GM19043 (cell line): ENCODE measurements at regions not wholly inside any gene's neighbourhood (a gene's known extent, or its start where the extent isn't known, plus 50 kb on each side); places are given as distances from the start of the nearest gene placed in this dataset.

ENCODE experiments used
- ATAC-seq: cut with Tn5 transposase; IDR thresholded peaks from one replicate; pipeline ENCODE4 v1.9.1; 2021; ENCODE audit warnings: low read depth; ENCODE audit not compliant: unreplicated experiment

DNA sequence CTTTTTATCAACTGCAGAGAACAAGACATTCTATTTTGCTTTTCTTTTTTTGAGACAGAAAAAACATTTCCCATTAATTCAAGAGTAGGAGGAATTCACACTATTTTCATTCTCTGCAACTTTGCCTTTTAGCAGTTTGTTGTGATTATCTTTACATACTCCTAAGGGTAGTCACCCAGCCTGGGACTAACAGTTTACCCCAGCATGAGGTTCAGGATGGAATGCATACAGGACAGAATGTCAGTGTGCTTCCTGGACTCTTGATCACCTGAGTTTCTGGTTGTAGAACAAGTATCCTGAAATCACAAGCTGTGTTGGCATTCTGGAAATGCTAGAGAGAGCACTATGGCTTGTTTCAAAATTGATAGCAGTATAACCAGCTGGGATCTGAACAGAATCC is 368.1 kb downstream of the KIF4B start:
- no peak for ATAC-seq

DNA sequence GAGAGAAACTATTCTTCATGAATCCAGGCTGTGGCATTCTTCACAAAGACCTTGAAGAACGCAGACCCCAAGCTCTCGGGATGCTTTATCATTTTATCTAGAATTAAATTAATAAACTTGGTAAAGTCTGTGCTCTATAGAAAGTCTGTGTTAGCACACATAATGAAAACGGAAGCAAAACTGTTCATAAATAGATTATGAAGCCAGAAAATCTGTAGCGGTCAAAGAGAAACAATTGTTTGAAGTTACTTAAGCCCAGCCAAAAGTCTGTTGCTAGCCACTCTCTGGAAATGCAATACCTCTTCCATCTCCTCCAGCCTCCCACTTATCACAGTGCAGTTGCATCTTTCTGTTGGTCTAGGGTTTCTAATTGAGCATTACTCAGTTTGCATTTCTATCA is 375.9 kb downstream of the KIF4B start:
- no peak for ATAC-seq

DNA sequence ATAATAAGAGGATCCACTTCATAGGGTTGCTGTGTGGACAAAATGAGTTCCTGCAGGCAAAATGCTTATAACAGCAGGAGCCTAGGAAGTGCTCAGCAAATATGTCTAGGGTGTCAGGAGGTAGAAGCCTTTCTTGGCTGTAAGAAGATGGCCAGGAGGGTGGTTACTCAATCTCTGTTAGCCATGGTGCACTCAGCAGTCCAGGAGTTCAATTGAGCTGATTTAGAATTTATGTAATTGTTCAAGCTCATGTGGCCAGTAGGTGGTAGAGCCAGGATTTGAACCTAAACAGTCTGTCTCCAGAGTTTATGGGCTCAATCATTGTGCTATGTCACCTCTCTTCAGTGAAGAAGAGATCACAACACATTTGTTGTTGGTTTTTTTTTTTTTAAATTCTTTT is 381.2 kb downstream of the KIF4B start:
- no peak for ATAC-seq

DNA sequence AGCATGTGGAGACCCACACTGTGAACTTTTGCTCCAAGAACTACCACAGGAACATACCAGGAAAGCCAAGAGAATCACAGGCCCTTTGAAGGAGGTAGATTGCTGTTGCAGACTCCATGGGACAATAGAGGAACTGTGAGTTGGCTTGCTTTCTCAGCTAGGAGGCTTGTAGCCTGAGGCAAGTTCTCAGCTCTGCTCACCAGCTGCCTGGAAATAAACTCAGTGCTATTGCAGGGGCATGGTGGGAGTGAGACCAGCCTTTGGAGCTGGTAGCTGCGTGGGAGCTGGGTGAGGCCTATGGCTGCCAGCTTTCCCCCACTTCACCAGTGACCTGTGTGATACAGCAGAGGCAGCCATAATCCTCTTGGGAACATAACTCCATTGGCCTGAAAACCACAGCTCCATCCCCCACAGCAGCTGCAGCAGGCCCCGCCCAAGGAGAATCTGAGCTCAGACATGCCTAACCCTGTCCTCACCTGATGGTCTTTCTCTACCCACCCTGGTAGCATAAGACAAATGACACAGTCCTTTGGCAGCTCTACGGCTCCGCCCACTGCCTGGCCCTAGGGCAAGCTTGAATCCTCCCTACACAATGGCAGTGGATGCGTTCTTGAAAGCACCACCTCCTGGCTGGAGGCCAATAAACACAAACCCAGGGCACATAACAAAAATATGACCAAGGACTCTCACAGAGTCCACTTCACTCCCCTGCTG is 389.5 kb downstream of the KIF4B start:
- ATAC-seq: no peak

DNA sequence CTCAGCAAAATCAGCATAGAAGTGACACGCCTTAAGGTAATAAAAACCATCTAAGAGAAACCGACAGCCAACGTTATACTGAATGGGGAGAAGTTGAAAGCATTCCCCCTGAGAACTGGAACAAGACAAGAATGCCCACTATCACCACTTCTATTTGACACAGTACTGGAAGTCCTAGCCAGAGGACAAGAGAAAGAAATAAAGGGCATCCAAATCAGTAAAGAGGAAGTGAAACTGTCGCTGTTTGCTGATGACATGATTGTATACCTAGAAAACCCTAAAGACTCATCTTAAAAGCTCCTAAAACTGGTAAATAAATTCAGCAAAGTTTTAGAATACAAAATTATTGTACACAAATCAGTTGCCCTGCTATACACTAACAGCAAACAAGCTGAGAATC is 393.3 kb downstream of the KIF4B start:
- no peak for ATAC-seq

DNA sequence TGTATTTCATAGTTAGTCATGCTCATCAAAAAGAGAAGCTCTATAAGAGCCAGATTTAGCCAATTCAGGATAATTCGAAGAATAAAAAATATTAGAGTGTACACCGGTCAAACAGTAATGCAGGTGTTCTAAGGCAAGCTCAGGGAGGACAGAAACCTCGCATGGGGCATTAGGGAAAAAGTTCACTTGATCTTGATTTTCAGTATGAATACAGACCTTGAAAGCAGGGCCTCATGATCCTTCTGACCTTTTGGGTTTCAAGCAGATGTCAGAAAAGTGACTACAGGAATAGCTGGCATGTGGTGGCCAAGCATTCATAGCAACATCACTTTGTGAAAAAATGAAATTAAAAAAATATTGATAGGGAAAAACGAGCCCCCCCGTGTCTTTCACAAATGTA is 394.9 kb downstream of the KIF4B start:
- ATAC-seq: no peak

DNA sequence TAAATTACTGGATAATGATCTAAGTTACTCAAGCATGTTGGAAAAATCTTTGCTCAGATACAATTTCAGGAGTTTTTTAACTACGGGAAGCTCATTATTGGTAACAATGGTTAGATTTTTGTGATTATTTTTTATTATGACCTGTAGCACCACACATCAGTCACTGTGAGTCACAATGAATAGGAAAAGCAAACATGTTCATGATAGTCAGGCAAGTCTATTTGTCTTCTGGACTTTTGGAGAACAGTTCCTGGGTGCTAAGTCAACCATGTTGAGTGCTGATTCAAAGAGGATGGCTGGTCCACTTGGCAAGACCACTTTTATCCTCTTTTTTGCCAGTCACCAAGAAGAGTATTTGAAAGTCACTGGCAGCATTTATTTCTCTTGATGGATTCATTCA is 403.2 kb downstream of the KIF4B start:
- ATAC-seq: no peak

DNA sequence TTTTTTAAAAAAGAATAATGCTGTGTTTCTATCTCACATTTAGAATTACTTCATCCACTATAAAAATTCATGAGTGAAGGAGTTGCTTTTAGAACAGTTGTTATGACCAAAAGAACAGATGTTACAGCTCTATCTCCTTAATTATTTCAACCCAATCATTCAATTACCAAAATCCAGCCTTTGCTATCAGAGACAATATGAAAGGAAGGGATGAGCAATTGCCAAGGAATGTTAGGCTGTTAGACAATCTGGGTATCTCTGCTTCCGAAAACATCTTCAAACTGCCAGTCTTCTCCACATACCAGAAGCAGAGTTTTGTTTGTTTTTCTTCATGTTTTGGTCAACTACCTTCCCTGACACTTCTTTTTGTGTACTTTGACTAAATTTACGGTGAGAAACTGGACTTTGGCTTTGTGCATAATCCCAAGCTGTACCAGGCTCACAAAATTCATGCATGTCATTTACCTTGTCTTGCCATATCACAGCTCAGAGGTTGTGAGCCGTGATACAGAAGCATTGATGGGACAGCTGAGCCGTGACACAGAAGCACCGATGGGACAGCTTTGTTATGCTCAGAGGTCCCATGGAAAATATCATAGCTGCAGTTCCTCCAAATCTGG is 405.5 kb downstream of the KIF4B start:
- no peak for ATAC-seq

DNA sequence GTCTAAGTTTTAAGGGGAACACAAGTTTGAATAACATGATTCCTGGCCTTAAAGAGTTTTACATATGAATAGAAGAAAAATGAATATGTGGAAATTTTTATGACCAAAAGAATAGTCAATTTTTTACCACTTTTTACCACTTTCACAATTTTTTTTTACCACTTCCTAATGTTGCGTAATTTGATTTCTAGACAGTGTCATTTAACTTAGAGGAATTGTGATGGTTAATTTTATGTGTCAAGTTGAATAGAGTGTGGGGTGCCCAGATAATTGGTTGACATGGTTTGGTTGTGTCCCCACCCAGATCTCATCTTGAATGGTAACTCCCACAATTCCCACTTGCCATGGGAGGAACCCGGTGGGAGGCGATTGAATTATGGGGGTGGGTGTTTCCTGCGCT is 416.6 kb downstream of the KIF4B start:
- no peak for ATAC-seq

DNA sequence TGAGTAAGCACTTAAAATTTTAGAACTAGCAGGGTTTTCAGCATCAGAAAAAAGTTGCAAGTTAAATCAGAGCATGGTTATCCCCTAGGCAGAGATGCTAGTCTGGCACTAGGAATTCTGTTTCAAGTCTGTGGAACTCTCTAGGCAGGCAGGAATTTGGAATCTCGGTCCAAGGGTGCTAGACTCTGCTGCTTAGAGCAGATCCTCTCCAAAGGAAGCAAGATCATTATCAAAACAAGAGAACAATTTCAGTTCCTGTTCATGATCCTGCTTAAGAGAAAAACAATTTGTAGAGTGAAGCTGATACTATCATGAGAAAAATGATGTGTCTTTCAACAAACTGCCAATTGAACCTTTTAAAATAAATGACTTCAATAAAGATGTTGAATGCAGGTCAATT is 420.7 kb downstream of the KIF4B start:
- ATAC-seq: no peak

DNA sequence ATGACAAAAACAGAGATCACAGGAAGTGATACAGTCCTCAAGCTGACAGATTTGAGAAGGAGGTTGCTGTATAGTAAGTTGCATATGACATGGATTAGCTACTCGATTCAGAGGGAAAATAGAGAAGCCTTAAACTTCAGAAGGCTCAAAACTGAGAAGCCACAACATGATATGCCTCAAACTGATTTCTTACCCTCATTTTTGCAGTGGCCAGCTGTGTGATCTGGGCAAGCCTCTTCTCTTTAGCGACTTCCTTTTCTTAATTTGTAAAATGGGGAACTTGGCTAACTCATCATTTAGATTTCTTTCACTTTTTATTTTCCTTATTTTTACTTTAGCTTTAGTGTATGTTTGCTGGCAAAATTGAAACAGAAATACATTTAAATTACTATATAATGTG is 421.1 kb downstream of the KIF4B start:
- no peak for ATAC-seq

DNA sequence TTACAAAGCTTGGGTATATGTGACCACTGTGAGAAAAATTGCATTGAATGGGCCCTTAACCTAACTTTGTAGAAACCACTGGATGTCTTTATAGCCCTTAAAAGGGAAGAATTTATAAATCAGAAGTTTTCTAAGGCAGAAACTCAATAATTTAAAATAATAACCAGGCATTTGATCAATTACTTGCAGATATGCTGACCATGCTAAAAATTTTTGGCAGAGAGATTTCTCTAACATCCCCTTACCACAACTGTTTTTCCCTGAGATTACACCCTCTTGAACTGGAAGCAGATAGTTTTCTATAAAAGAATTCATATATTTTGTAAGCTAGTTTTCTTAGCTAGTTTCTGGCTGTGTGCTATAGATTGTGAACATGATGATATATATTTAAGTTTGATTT is 428.3 kb downstream of the KIF4B start:
- no peak for ATAC-seq

DNA sequence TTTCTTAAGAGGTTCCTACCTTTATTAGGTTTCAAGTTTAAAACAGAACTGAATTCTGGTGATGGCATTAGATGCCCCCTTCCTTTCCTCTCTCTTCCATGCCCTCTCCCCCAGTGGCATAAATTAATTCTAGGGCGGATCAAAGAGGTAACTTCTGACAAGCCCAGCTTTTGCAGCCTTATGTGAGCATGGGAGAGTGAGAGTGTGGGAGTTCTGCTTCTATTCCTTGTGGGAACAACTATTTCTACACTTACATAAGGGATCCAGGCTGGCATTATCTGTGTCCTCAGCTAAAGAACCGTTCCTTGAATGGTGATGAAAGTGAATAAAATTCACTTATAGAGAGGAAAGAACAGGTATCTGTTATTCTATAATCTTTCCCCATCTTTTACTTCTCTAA is 437.6 kb downstream of the KIF4B start:
- ATAC-seq: no peak

DNA sequence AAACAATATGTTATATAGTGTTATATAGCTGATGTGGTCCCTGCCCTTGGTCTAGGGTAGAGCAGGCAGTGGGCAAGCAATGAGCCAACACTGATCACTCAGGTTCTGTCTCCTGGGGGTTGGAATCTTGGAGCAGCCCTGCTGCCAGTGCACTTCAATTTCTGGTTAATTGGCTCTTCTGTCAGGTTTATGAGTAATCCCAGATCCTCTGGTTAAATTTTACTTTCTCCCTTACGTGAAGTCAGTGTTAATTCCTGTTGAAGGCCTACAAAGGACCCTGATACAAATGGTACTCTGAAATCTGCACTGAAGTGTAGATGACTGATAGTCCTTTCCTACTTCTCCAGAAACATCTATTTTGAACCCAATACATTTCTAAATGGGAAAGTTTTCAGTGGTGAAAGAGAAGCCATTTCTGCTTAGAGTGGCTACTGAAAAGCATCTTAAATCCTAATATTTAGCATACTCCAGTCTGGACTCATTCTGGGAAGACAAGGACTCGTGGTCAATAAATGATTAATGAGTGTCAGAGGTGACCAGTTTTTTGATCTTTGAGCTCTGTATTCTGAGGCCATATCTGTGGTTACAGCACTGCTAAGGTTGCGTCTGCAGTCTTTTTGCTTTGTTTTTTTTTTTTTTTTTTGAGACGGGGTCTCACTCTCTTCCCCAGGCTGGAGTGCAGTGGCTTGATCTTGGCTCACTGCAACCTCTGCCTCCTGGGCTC is 442.4 kb downstream of the KIF4B start:
- ATAC-seq: no peak

DNA sequence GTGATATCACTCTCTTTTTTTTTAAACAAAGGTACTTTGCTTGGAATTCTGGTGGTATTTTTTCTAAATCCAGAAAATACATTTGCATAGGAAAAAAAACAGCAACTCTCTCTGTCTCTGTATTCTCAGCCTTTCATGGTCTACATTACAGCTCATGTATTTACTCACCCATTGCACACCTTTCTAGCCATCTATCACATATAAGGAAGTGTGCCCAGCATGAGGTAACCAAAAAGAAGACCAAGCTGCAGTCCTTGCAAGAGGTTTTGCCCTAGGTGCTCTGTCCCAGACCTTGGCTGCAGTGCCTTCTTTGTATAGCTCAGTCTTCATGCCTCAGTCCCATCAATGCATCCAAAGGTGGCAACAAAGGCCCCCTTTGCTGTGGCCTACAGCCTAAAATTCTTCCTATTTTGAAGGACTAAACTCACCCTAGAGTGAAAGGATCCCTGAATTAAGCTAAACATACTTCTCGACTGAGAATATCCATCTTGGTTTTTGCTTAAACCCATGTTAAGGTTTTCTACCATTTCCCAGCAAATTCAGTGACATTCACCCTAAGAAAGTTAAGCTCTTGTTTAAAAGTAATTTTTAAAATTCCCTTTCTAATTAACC is 446.4 kb downstream of the KIF4B start:
- no peak for ATAC-seq

DNA sequence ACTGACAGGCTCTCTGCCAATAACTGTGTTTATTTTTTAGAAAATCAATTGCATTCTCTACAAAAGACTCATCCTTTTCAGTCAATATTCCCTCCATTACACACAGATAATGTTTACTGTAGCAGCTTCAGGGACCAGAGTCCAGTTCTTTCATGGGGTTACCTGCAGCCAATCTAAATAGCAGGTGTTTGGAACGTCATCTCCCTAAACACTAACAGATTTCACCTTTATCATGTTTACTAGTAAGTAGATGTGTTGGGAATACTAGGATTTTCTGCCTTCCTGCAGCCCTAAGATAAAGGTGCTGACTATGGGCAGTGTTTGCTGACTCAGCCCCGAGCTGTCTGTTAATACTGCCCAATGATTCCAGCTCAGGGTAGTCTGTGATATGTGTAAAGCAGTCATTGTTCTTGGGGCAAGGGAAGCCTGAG is 447.0 kb downstream of the KIF4B start:
- no peak for ATAC-seq

DNA sequence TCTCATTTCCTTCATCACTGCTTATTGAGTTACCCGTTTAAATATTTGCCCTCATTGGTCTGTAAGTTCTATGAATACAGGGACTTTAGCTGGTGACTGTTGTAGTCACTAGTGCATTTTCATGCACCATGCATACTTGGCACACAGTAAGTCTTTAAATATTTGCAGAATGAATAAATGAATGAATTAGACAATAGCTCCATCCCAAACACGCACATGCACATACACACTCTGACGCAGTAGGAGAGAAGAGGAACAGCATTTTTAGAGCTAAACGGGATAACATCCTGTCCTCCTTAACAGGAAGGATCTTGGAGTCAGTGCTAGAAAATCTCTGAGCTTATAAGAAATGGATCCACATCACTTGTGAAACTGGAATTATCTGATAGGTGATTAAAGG is 447.7 kb downstream of the KIF4B start:
- ATAC-seq: no peak

DNA sequence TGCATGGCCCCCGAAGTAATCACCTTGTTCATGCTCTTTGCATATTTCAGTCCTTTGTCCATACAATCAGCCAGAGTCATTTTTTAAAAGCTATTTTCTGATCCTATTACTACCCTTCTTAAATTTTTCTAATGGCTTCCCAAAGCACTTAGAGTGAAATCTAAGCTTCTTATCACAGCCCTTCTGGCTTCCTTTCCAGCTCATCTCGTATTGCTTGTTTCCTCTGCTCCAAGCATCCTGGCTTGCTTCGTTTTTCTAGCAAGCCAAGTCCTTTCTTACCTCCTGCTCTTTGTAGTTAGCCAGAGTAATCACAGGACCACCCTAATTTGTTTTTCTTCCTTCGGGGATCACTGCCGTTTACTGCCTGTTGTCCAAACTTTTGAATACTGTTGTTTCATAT is 453.3 kb downstream of the KIF4B start:
- no peak for ATAC-seq

DNA sequence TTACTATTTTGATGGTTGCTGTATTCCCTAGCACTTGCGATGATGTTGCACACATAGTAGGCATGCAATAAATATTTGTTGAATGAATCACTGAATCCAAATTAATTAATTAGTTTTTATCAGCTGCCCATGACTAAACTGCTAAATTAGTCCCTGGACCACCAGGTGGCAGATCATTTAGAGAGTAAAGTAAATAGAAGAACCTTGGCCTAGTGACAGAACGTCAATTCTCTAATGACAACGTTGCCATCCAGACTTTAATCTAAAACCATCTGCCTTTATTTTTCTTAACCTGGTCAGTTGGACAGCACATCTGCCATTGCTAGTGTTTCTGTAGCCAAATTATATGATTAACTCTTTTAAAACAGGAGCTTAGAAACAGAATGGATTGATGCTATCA is 457.5 kb downstream of the KIF4B start:
- ATAC-seq: no peak

DNA sequence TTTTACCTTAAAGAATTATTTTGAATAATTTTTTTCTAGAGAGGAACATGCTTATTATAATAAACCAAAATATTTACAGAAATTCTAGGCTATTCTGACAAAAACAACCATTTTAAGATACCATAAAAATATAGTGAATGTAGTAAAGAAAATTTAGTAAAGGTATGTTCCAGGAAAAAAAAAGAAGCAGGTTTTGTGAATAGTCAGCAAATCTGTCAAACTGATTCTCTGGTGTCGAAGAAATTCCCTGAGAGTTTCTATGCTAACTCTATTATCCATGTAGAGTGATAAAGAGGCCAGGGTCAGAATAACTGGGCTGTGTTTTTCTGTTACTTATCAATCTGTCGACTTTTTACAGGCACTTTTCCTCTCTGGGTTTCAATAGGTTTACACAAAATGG is 459.2 kb downstream of the KIF4B start:
- ATAC-seq: no peak

DNA sequence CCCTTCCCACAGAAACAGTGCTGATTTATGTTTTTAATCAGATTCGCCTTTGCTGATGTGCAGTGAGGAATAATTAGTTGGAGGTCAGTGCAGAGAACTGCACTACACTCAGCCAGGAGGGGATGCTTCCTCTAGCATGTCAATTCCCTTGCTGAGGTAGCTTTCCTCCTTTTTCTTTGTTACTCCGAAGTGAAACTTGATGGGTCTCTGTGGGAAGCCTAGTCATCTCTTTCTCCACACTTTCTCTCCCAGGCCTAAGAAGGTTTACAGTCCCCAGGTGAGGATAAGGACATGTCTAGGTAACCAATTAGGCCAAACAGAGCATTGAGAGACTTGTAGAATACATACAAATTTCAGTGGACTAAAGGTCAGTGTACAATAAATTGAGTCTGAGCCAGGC is 461.8 kb downstream of the KIF4B start:
- no peak for ATAC-seq

DNA sequence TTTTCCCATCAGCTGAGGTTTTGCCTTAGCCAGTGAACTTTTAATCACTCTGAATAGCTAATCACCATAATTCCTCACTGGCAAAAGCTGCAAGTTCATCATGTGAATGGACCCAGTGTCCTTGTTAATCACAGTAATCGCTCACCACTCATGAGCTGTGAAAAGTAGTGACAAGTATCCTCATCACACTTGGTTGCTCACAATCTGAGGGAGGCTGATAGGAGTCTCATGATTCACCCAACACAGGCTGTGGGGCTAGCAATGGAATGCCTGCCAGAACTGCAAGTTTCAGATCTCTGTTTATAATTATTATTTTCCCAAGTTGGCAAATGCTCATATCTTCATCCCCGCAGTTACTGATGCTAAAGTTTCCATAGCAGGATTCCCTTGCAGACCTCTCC is 467.2 kb downstream of the KIF4B start:
- ATAC-seq: no peak
